Stimulated activated CD4-positive, alpha-beta T cell treated with anti-CD3 and anti-CD28 coated beads, Interleukin-4, amount 100 ng/mL, for 4 hours (primary cell): ENCODE measurements at regions not wholly inside any gene's neighbourhood (a gene's known extent, or its start where the extent isn't known, plus 50 kb on each side); places are given as distances from the start of the nearest gene placed in this dataset.
"Not testable (repeated sequence)": the region's sequence is repeated elsewhere in the genome, so short reads cannot be mapped to it uniquely, and the experiment has no call there.

Experiments
- DNase-seq, 2 experiments: peaks; one replicate each; pipeline ENCODE4 v3.0.0-alpha.2; 2020

- not testable (repeated sequence) for DNase-seq
Measured at GRCh38 chr2:240243049-240243448, 102.6 kb upstream of the OTOS start.

GRCh38 chr2:240244543-240244942 lies 104.1 kb upstream of the OTOS start:
- DNase-seq = no peak

- no peak for DNase-seq
Measured at GRCh38 chr2:240245184-240245583, 104.7 kb upstream of the OTOS start.

GRCh38 chr2:240245706-240246105 lies 105.2 kb upstream of the OTOS start:
- no peak for DNase-seq

- no peak for DNase-seq
Measured at GRCh38 chr2:240246173-240246820, 105.8 kb upstream of the OTOS start.

- no peak for DNase-seq
Measured at GRCh38 chr2:240247241-240247867, 106.9 kb upstream of the OTOS start.

- DNase-seq = no peak
Measured at GRCh38 chr2:240247868-240248720, 107.6 kb upstream of the OTOS start.

- DNase-seq = no peak
Measured at GRCh38 chr2:240248721-240249422, 108.4 kb upstream of the OTOS start.

- DNase-seq = no peak
Measured at GRCh38 chr2:240249423-240250149, 109.1 kb upstream of the OTOS start.

GRCh38 chr2:240250150-240250984 lies 109.9 kb upstream of the OTOS start:
- no peak for DNase-seq

- no peak for DNase-seq
Measured at GRCh38 chr2:240250985-240251847, 110.8 kb upstream of the OTOS start.

- no peak for DNase-seq
Measured at GRCh38 chr2:240251848-240252190, 111.4 kb upstream of the OTOS start.

GRCh38 chr2:240252191-240252871 lies 111.9 kb upstream of the OTOS start:
- DNase-seq = no peak

GRCh38 chr2:240252872-240253511 lies 112.5 kb upstream of the OTOS start:
- no peak for DNase-seq

- no peak for DNase-seq
Measured at GRCh38 chr2:240253583-240254145, 113.2 kb upstream of the OTOS start.

- no peak for DNase-seq
Measured at GRCh38 chr2:240254337-240255164, 114.1 kb upstream of the OTOS start.

- DNase-seq = no peak
Measured at GRCh38 chr2:240255165-240255491, 114.7 kb upstream of the OTOS start.
